IMR-90 (cell line): ENCODE measurements at regions not wholly inside any gene's neighbourhood (a gene's known extent, or its start where the extent isn't known, plus 50 kb on each side); places are given as distances from the start of the nearest gene placed in this dataset.

ENCODE experiments used
- ATAC-seq: fragments of 200-7000 bp; cut with Tn5 transposase; 2 replicates; pipeline ENCODE4 v1.9.1; 2020; ENCODE audit warnings: low read depth, mild to moderate bottlenecking, moderate library complexity
- BruUV-seq: library from RNA; stranded (reverse); fragments of 400-500 nt; replicated peaks from 2 replicates; lab custom pipeline; 2021; lab: Mats Ljungman, UMichigan
- CTCF ChIA-PET: fragments of 300-600 bp; formaldehyde crosslinking; extraction: SDS; loops from one replicate; lab custom pipeline; 2021; ENCODE audit warnings: antibody characterized with exemption; lab: Yijun Ruan, JAX
- POLR2A ChIA-PET: fragments of 300-600 bp; sonication (Branson Sonifier 250); formaldehyde crosslinking; loops from one replicate; lab custom pipeline; 2022; ENCODE audit warnings: antibody characterized with exemption; ENCODE audit not compliant: unreplicated experiment; lab: Charles Lee
- DNase-seq: peaks from one replicate; pipeline ENCODE4 v3.0.0; 2013
- H2AFZ ChIP-seq: replicated peaks from 2 replicates; pipeline ENCODE3; 2013; ENCODE audit warnings: low read length, mild to moderate bottlenecking; ENCODE audit not compliant: poor library complexity
- H2AK5ac ChIP-seq: 2 replicates; pipeline ENCODE4 v1.6.1; 2013; ENCODE audit warnings: low read depth, low read length, inconsistent platforms
- H2AK9ac ChIP-seq: replicated peaks from 2 replicates; pipeline ENCODE3; 2013; ENCODE audit warnings: mild to moderate bottlenecking, low read depth, low read length, moderate library complexity; ENCODE audit not compliant: poor library complexity
- H2BK120ac ChIP-seq: 2 replicates; pipeline ENCODE4 v1.6.1; 2013; ENCODE audit warnings: low read depth, low read length, inconsistent platforms
- H2BK15ac ChIP-seq: 3 replicates; pipeline ENCODE4 v1.6.1; 2013; ENCODE audit warnings: low read depth, low read length, inconsistent platforms
- H2BK20ac ChIP-seq: 2 replicates; pipeline ENCODE4 v1.6.1; 2013; ENCODE audit warnings: low read depth, mild to moderate bottlenecking, inconsistent platforms, low read length, moderate library complexity
- H2BK5ac ChIP-seq: 2 replicates; pipeline ENCODE4 v1.6.1; 2013; ENCODE audit warnings: mild to moderate bottlenecking, low read depth, low read length, inconsistent platforms; ENCODE audit not compliant: poor library complexity, severe bottlenecking
- H3K14ac ChIP-seq: replicated peaks from 2 replicates; pipeline ENCODE4 v1.6.1; 2013; ENCODE audit warnings: low read depth, low read length, inconsistent platforms
- H3K18ac ChIP-seq: 2 replicates; pipeline ENCODE4 v1.6.1; 2013; ENCODE audit warnings: low read depth, low read length, control low read depth
- H3K23ac ChIP-seq: 2 replicates; pipeline ENCODE4 v1.6.1; 2013; ENCODE audit warnings: low read depth, low read length, inconsistent platforms
- H3K27ac ChIP-seq: 2 replicates; pipeline ENCODE4 v1.5.1; 2013; ENCODE audit warnings: mild to moderate bottlenecking, control low read depth, low read length; ENCODE audit not compliant: insufficient read depth
- H3K27me3 ChIP-seq: 2 replicates; pipeline ENCODE4 v1.6.1; 2013; ENCODE audit warnings: low read length; ENCODE audit not compliant: control insufficient read depth, insufficient read depth
- H3K36me3 ChIP-seq: 2 replicates; pipeline ENCODE4 v1.6.1; 2013; ENCODE audit warnings: low read length, mixed read lengths; ENCODE audit not compliant: control insufficient read depth, insufficient read depth
- H3K4ac ChIP-seq: 2 replicates; pipeline ENCODE4 v1.6.1; 2013; ENCODE audit warnings: low read depth, low read length, inconsistent platforms
- H3K4me1 ChIP-seq: 2 replicates; pipeline ENCODE4 v1.6.1; 2013; ENCODE audit warnings: low read length, mixed read lengths; ENCODE audit not compliant: control insufficient read depth, insufficient read depth
- H3K4me2 ChIP-seq: 2 replicates; pipeline ENCODE4 v1.6.1; 2013; ENCODE audit warnings: low read depth, mild to moderate bottlenecking, control low read depth, low read length, moderate library complexity
- H3K4me3 ChIP-seq: 2 replicates; pipeline ENCODE4 v1.5.1; 2013; ENCODE audit warnings: low read depth, mild to moderate bottlenecking, control low read depth, low read length, moderate library complexity; ENCODE audit not compliant: insufficient read depth
- H3K56ac ChIP-seq: 2 replicates; pipeline ENCODE4 v1.6.1; 2013; ENCODE audit warnings: low read length, inconsistent platforms; ENCODE audit not compliant: insufficient read depth; ENCODE audit errors: extremely low read depth
- H3K79me1 ChIP-seq, 2 experiments: 2 replicates each; pipeline ENCODE4 v1.6.1; 2013; ENCODE audit warnings: low read length in 2 of 2, inconsistent platforms in 1 of 2, low read depth in 1 of 2
- H3K9ac ChIP-seq: 2 replicates; pipeline ENCODE4 v1.6.1; 2013; ENCODE audit warnings: low read depth, low read length, control low read depth
- H3K9me1 ChIP-seq: 2 replicates; pipeline ENCODE4 v1.6.1; 2013; ENCODE audit warnings: low read length, inconsistent platforms; ENCODE audit not compliant: insufficient read depth
- H3K9me3 ChIP-seq: 2 replicates; pipeline ENCODE4 v1.6.1; 2013; ENCODE audit warnings: low read length; ENCODE audit not compliant: control insufficient read depth, insufficient read depth
- H4K20me1 ChIP-seq: 2 replicates; pipeline ENCODE4 v1.6.1; 2013; ENCODE audit warnings: low read length, inconsistent platforms; ENCODE audit not compliant: insufficient read depth
- H4K5ac ChIP-seq: 2 replicates; pipeline ENCODE4 v1.6.1; 2013; ENCODE audit warnings: mild to moderate bottlenecking, low read depth, low read length, control low read depth
- H4K8ac ChIP-seq, 2 experiments: 2 replicates each; pipeline ENCODE4 v1.6.1; 2013; ENCODE audit warnings: low read depth in 2 of 2, low read length in 2 of 2, control low read depth in 1 of 2, inconsistent platforms in 1 of 2
- H4K91ac ChIP-seq: 2 replicates; pipeline ENCODE4 v1.6.1; 2013; ENCODE audit warnings: low read depth, low read length, inconsistent platforms; ENCODE audit not compliant: insufficient read depth
- CEBPB ChIP-seq: IDR thresholded peaks from 2 replicates; pipeline ENCODE4 v1.6.1; 2012; ENCODE audit warnings: low read depth, low read length, improper control_type of control experiment
- CHD1 ChIP-seq: IDR thresholded peaks from 2 replicates; pipeline ENCODE4 v1.6.1; 2012; ENCODE audit warnings: low read depth, low read length, improper control_type of control experiment
- FOS ChIP-seq: fragments of 150-350 bp; IDR thresholded peaks from 2 replicates; pipeline ENCODE4 v1.6.1; 2016; ENCODE audit warnings: low read depth, low read length
- MAFK ChIP-seq: IDR thresholded peaks from 2 replicates; pipeline ENCODE4 v1.6.1; 2012; ENCODE audit warnings: low read depth, low read length, improper control_type of control experiment
- MAZ ChIP-seq: IDR thresholded peaks from 2 replicates; pipeline ENCODE4 v1.6.1; 2012; ENCODE audit warnings: low read depth, mild to moderate bottlenecking, low read length, improper control_type of control experiment, moderate library complexity, borderline replicate concordance
- MXI1 ChIP-seq: IDR thresholded peaks from 2 replicates; pipeline ENCODE4 v1.6.1; 2012; ENCODE audit warnings: low read depth, mild to moderate bottlenecking, low read length, moderate library complexity, borderline replicate concordance
- NFE2L2 ChIP-seq: fragments of 150-350 bp; IDR thresholded peaks from 2 replicates; pipeline ENCODE4 v1.6.1; 2016; ENCODE audit warnings: low read depth, mild to moderate bottlenecking, low read length
- POLR2A ChIP-seq: IDR thresholded peaks from 2 replicates; pipeline ENCODE4 v1.6.1; 2012; ENCODE audit warnings: mild to moderate bottlenecking, low read depth, low read length
- RAD21 ChIP-seq: IDR thresholded peaks from 2 replicates; pipeline ENCODE4 v1.6.1; 2012; ENCODE audit warnings: low read length, improper control_type of control experiment
- RCOR1 ChIP-seq: IDR thresholded peaks from 2 replicates; pipeline ENCODE4 v1.6.1; 2012; ENCODE audit warnings: mild to moderate bottlenecking, low read length, improper control_type of control experiment; ENCODE audit not compliant: insufficient replicate concordance
- RFX5 ChIP-seq: IDR thresholded peaks from 2 replicates; pipeline ENCODE4 v1.8.0; 2012; ENCODE audit warnings: low read depth, mild to moderate bottlenecking, low read length, moderate library complexity
- SMC3 ChIP-seq: fragments of 150-350 bp; IDR thresholded peaks from 2 replicates; pipeline ENCODE4 v1.6.1; 2016; ENCODE audit warnings: low read depth, mild to moderate bottlenecking, antibody characterized with exemption, low read length, moderate library complexity
- USF2 ChIP-seq: fragments of 150-350 bp; IDR thresholded peaks from 2 replicates; pipeline ENCODE4 v1.6.1; 2017; ENCODE audit warnings: mild to moderate bottlenecking, antibody characterized with exemption, low read length, low read depth
- WGBS, 2 experiments: methylation state at CpG; one replicate each; pipeline versions ENCODE4 v1.1.5 to v1.1.7; 2013; ENCODE audit warnings: missing lambda C conversion rate in 2 of 2; ENCODE audit not compliant: insufficient read length in 1 of 2; ENCODE audit errors: extremely low coverage in 2 of 2; 5-methylcytosine and 5-hydroxymethylcytosine counted together
- dilution Hi-C: fragments of 300-500 bp; cut with HindIII; formaldehyde crosslinking; loops from one replicate; pipeline ENCODE4 v1.14.3; 2018; ENCODE audit warnings: low sequenced_read_pairs; ENCODE audit not compliant: unreplicated experiment
- in situ Hi-C: fragments of 300-500 bp; cut with MboI; formaldehyde crosslinking; loops from 3 replicates; pipeline ENCODE4 v1.14.3; 2019; ENCODE audit warnings: low sequenced_read_pairs, inconsistent platforms, mixed read lengths
- intact Hi-C: fragments of 100-400 bp; cut with micrococcal nuclease; formaldehyde crosslinking; loops from 2 replicates; pipeline ENCODE4 v1.10.0; 2022

- no peak overlapping the region for H3K23ac ChIP-seq
- no peak overlapping the region for H3K9ac ChIP-seq
- H3K36me3 ChIP-seq = no peaks in the 10 kb centered on the region
- no peak overlapping the region for H2AFZ ChIP-seq
- no peak overlapping the region for H3K14ac ChIP-seq
- H3K79me1 ChIP-seq = no peaks in the 10 kb centered on the region
- H3K9me1 ChIP-seq = no peaks in the 10 kb centered on the region
- dilution Hi-C loops = no loop called here
- 96 to 100% methylated on average over 4 of the region's 4 CpGs for whole genome bisulfite sequencing, 2 experiments
- TF ChIP-seq POLR2A (no peak), CEBPB (no peak), RFX5 (no peak), NFE2L2 (no peak), RAD21 (no peak), MXI1 (no peak), CHD1 (no peak), USF2 (no peak), FOS (no peak), SMC3 (no peak), MAFK (no peak), MAZ (no peak), RCOR1 (no peak)
- H4K20me1 ChIP-seq = no peaks in the 10 kb centered on the region
- ChIA-PET CTCF (no interaction called here), POLR2A (no interaction called here)
- H2BK20ac ChIP-seq = no peak overlapping the region
- H3K18ac ChIP-seq = no peak overlapping the region
- H2AK9ac ChIP-seq = no peak overlapping the region
- no peak overlapping the region for H2BK5ac ChIP-seq
- H4K91ac ChIP-seq = no peak overlapping the region
- H3K9me3 ChIP-seq = no peaks in the 10 kb centered on the region
- no peak overlapping the region for H3K27ac ChIP-seq
- in situ Hi-C loops = no loop called here
- intact Hi-C loops = no loop called here
- peaks cover 2% of the 10 kb centered on the region; the same call in 1 of the 2 replicates for H3K27me3 ChIP-seq
- BruUV-seq = no TSS peak
- ATAC-seq = no peak
- H2BK15ac ChIP-seq = no peak overlapping the region
- H2BK120ac ChIP-seq = no peak overlapping the region
- H4K5ac ChIP-seq = no peak overlapping the region
- DNase-seq = no peak
- H3K4me1 ChIP-seq = no peaks in the 10 kb centered on the region
- H2AK5ac ChIP-seq = no peak overlapping the region
- H3K4me3 ChIP-seq = no peak overlapping the region
- no peak overlapping the region for H3K4me2 ChIP-seq
- no peak overlapping the region for H3K4ac ChIP-seq
- no peak overlapping the region for H3K56ac ChIP-seq
- H4K8ac ChIP-seq = no peak overlapping the region
Measured at GRCh38 chr2:128598862-128599441, 280.3 kb upstream of the HS6ST1 start.
